LNCAP (cell line): ENCODE measurements at regions not wholly inside any gene's neighbourhood (a gene's known extent, or its start where the extent isn't known, plus 50 kb on each side); places are given as distances from the start of the nearest gene placed in this dataset.
A peak's percentile ranks its signal among the peaks of the same experiment; 100 is the strongest.

ENCODE experiments used
- TF ChIP-seq, protein P1 (sequence below): fragments of 450-650 bp; IDR thresholded peaks from 2 replicates; pipeline ENCODE4 v1.5.1; 2017; ENCODE audit warnings: mild to moderate bottlenecking

DNA sequence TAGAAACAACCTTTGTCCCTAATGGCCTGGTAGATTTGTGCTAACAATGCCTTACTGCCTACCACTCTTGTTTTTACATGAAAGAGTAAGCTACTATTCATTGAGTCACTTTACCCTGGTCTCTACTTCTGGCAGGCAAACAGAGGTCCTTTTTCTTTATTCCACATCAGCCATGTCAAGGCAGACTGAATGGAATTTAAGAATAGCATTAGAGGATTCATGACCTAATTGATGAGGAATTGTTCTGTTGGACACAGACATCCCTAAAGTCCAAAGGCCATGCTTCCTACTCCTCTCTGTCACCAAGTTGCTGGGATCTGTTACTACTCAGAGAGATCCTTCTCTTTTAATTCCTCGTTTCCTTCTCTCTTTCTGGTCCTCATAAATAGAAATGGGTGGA is 229.1 kb upstream of the ZP4 start:
- TF ChIP-seq, protein P1, sequence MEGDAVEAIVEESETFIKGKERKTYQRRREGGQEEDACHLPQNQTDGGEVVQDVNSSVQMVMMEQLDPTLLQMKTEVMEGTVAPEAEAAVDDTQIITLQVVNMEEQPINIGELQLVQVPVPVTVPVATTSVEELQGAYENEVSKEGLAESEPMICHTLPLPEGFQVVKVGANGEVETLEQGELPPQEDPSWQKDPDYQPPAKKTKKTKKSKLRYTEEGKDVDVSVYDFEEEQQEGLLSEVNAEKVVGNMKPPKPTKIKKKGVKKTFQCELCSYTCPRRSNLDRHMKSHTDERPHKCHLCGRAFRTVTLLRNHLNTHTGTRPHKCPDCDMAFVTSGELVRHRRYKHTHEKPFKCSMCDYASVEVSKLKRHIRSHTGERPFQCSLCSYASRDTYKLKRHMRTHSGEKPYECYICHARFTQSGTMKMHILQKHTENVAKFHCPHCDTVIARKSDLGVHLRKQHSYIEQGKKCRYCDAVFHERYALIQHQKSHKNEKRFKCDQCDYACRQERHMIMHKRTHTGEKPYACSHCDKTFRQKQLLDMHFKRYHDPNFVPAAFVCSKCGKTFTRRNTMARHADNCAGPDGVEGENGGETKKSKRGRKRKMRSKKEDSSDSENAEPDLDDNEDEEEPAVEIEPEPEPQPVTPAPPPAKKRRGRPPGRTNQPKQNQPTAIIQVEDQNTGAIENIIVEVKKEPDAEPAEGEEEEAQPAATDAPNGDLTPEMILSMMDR: no peak

DNA sequence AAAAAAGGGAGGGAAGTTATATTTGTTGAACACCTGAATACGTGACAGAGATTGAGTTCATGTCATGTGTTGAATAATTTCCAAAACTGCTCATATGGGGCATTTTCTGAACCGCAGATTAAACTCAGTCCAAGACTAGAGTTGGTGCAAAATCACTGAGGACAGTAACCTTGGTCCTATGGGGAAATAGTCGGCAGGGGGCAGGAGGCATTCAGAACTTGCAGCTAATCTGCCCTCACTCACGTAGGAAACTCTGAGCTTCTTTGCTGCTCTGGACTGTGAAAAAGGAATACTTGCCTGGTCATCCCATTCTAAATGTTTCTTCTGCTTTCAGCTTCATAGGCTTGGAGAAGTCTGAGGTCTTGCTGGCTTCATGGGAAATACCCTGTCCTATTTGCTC is 228.3 kb upstream of the ZP4 start:
- TF ChIP-seq, protein P1: 0 out of 2 replicates have a peak, but pooled peaks have one; percentile 6

DNA sequence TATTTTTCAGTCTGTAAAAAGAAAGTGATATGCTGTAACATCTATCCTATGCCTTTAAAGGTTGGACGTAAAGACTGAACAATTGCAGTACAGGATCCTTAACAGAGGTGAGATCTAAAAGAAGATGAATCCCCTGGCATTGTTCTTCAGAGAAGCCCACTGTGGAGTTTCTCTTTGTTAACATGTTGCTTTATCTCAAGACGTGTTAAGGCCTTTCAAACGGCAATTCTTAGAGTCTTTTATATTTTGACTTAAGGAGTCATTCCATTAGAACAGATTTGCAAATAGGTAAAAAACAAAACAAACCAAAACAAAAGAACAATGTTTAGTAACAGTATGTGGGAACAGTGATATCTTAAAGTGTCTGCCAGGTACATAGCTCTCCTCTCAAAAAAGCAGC is 225.1 kb upstream of the ZP4 start:
- TF ChIP-seq, protein P1: no peak

DNA sequence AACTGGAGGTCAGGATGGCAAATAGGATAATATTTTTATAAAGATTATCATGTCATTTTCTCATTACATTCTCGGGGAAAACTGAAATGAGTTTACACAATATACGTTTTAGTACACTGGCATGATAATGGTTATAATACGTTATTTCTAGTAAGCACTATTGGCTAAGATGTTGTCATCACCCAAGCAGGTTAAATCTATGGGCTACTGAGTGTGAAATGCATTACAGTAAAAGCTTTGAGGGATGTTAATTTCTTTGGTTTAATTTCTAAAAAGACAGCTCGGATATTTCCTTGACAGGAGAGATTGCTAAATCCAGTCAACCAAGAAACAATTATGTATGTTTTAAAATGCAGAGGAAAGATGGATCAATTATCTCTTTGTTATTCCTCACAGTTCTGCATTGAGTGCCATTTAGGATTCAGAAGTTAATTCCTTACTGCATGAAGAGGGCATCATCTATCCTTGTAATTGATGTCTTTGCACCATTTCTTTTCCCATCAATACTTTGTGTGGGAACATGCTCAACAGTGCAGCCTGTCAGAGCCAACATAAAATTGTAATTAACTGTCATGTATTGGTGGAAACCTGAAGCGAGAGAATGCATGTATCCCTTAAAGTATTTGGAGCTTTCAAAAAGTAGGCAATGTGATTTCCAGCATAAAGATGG is 222.4 kb upstream of the ZP4 start:
- TF ChIP-seq, protein P1: no peak

DNA sequence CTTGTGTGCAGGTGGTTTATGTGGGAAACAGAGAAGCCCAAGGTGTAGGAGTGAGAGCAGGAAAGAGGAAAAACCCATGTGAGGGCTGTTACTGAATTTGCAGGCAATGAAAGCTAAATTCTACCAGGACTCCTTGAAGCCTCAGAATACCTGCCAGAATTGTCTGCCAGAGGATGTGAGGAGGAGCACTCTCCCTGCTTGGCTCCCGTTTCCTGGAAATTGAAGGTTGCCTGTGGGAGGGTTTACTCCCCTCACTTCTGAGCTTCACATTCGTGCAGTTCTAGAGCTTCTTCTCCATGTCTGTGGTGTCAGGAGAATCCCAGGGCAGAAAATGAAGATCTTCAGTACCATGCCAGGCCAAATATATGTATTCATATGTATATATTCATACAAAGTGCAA is 220.8 kb upstream of the ZP4 start:
- TF ChIP-seq, protein P1: no peak

DNA sequence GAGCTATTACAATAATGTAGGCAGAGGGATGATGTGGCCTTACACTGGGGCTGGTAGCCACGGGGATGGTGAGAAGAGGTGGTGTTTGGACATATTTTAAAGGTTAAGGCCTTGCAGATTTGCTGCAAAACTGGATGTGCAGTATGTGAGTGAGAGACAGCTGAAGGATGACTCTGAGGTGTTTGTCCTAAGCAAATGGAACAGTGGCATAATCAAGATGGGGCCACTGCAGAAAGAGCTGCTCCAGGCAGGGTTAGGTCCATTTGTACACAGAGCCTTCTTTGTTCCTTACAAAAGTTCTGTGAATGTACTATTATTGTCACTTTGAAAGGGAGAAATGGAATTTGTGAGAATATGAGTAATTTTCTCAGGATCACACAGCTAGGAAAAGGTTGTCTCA is 220.4 kb upstream of the ZP4 start:
- TF ChIP-seq, protein P1: no peak

DNA sequence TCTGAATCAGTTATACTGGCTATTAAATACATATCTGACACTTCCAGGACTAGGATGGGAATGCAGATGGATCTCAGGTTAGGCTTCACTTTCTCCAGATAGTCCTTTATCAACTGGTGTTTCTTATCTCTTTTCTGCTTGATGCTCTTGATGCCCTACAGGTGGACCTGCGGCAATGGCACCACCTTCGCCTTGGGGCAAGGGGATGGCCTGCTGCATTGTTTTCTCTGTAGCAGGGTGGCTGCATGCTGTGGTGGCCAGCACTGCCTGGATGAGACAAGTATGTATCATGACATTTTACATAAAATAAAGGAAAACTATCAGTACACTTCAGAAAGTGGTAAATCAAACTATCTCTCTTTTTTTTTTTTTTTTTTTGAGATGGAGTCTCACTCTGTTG is 217.7 kb upstream of the ZP4 start:
- TF ChIP-seq, protein P1: no peak

DNA sequence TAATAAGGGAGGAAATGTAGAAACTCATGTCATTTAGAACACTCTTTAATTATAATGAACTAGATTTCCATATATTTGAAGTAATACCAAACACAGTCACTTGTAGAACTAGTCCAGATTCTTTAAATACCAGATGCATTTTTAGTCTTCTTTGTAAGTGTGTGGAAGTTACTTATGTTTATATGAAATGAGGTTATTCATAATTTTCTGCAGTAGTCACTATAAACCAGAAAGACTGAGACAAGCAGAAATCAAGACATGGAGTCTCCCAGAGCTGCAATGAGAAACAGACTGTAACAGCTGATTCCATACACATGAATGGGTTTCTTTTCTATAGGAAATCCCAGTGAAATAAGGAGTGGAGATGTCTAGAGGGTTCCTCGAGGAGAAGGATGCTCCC is 216.6 kb upstream of the ZP4 start:
- TF ChIP-seq, protein P1: no peak
